Prostate gland (tissue), 2 donors: ENCODE measurements at regions not wholly inside any gene's neighbourhood (a gene's known extent, or its start where the extent isn't known, plus 50 kb on each side); places are given as distances from the start of the nearest gene placed in this dataset.

ENCODE experiments used
- CTCF ChIP-seq, 4 experiments: fragments of 200-600 bp in 2 of 4; fragments of 450-650 bp in 2 of 4; sonication (generic) in 2 of 4; IDR thresholded peaks; 1 replicate in 3 of 4; 2 replicates in 1 of 4; pipeline ENCODE4 v1.5.1; 2016 to 2019; ENCODE audit warnings: antibody characterized with exemption in 4 of 4, mild to moderate bottlenecking in 2 of 4, moderate library complexity in 2 of 4
- POLR2A ChIP-seq: fragments of 450-650 bp; IDR thresholded peaks from one replicate; pipeline ENCODE4 v1.6.1; 2016; ENCODE audit warnings: antibody characterized with exemption, mild to moderate bottlenecking
- POLR2AphosphoS5 ChIP-seq: sonication (generic); formaldehyde crosslinking; IDR thresholded peaks from one replicate; pipeline ENCODE4 v1.6.1; 2017; ENCODE audit warnings: antibody characterized with exemption

GRCh38 chr5:82519558-82519957 lies 241.4 kb upstream of the RPS23 start:
- no peak for TF ChIP-seq CTCF (IDR thresholded peaks at IDR 0.05)
- TF ChIP-seq POLR2A = no peak
- no peak for TF ChIP-seq POLR2AphosphoS5
